Tibial artery (tissue), 4 donors: ENCODE measurements at regions not wholly inside any gene's neighbourhood (a gene's known extent, or its start where the extent isn't known, plus 50 kb on each side); places are given as distances from the start of the nearest gene placed in this dataset.

ENCODE experiments used
- DNase-seq, 2 donors: peaks; one replicate each; pipeline ENCODE4 v3.0.0-alpha.2; 2019
- H3K27ac ChIP-seq, 2 donors: fragments of 200-600 bp; sonication (generic) in 1 of 2; 1 replicate in 1 of 2; 2 replicates in 1 of 2; pipeline ENCODE4 v1.5.1; 2018 to 2019; ENCODE audit warnings: mild to moderate bottlenecking in 1 of 2
- H3K27me3 ChIP-seq, 2 donors: fragments of 200-600 bp; sonication (generic) in 1 of 2; one replicate each; pipeline versions ENCODE4 v1.5.1 to v1.6.0; 2016 to 2019
- H3K36me3 ChIP-seq, 3 donors: fragments of 200-600 bp; sonication (generic) in 2 of 3; one replicate each; pipeline ENCODE4 v1.5.1; 2016 to 2019; ENCODE audit warnings: mild to moderate bottlenecking in 2 of 3
- H3K4me1 ChIP-seq, 4 donors: fragments of 200-600 bp; sonication (generic) in 2 of 4; 1 replicate in 3 of 4; 2 replicates in 1 of 4; pipeline ENCODE4 v1.5.1; 2016 to 2019
- H3K4me3 ChIP-seq, 2 donors: fragments of 200-600 bp; sonication (generic) in 1 of 2; 1 replicate in 1 of 2; 2 replicates in 1 of 2; pipeline ENCODE4 v1.5.1; 2018 to 2019; ENCODE audit warnings: mild to moderate bottlenecking in 2 of 2
- H3K9me3 ChIP-seq, 3 donors: fragments of 200-600 bp; sonication (generic) in 1 of 3; one replicate each; pipeline ENCODE4 v1.5.1; 2016 to 2019
- intact Hi-C: fragments of 100-400 bp; cut with DNase I; formaldehyde crosslinking; loops from one replicate; pipeline ENCODE4 v1.15.0; 2023; ENCODE audit warnings: low total_unique reads
- TF ChIP-seq, protein P1 (sequence below), 2 experiments: fragments of 200-600 bp in 1 of 2; fragments of 450-650 bp in 1 of 2; IDR thresholded peaks; one replicate each; pipeline ENCODE4 v1.5.1; 2017 to 2019; ENCODE audit warnings: antibody characterized with exemption in 2 of 2, mild to moderate bottlenecking in 1 of 2, moderate library complexity in 1 of 2

DNA sequence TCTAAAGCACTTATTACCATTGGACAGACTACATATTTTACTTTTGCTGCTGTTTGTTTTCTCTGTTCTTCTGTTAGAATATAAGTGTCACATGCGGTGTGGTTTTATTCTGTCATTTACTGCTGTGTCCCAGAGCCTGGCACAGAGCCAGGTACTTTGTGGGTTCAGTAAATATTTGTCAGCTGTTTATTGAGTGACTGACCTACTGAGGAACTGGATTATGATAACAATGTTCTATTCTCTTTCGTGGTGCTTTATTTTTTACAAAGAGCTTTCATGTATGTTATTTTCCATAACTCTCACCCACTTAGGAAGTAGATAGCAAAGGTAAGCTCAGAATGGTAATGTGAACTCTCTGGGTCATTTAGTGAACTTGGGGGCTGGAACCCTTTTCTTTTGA is 118.8 kb downstream of the RWDD3 start:
- Histone ChIP-seq H3K4me1 (no peaks in the 10 kb centered on the region), H3K9me3 (no peaks in the 10 kb centered on the region), H3K27ac (no peak overlapping the region), H3K27me3 (no peaks in the 10 kb centered on the region), H3K4me3 (no peak overlapping the region), H3K36me3 (no peaks in the 10 kb centered on the region)
- TF ChIP-seq, protein P1, sequence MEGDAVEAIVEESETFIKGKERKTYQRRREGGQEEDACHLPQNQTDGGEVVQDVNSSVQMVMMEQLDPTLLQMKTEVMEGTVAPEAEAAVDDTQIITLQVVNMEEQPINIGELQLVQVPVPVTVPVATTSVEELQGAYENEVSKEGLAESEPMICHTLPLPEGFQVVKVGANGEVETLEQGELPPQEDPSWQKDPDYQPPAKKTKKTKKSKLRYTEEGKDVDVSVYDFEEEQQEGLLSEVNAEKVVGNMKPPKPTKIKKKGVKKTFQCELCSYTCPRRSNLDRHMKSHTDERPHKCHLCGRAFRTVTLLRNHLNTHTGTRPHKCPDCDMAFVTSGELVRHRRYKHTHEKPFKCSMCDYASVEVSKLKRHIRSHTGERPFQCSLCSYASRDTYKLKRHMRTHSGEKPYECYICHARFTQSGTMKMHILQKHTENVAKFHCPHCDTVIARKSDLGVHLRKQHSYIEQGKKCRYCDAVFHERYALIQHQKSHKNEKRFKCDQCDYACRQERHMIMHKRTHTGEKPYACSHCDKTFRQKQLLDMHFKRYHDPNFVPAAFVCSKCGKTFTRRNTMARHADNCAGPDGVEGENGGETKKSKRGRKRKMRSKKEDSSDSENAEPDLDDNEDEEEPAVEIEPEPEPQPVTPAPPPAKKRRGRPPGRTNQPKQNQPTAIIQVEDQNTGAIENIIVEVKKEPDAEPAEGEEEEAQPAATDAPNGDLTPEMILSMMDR (IDR thresholded peaks at IDR 0.05) = no peak
- intact Hi-C loops = no loop called here
- DNase-seq = no peak

DNA sequence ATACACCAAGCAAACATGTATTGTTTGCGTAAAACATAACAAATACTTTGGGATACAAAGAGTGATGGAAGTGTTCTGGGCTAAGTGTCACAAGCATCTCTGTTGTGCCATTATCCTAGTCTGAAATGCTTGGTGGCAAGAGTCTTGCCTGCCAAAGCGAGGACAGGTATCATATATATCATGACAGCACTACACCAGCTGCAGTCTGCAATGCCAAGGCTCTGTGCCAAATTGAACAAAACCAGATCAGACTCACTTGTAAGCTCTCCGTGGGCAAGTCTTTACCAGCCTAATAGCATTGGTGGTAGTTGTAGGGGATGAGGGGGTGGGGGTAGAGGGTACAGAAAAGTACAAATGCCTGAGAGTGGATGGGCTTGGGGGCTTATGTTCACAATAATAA is 119.2 kb downstream of the RWDD3 start:
- H3K27me3 ChIP-seq = no peaks in the 10 kb centered on the region
- H3K4me1 ChIP-seq = no peaks in the 10 kb centered on the region

DNA sequence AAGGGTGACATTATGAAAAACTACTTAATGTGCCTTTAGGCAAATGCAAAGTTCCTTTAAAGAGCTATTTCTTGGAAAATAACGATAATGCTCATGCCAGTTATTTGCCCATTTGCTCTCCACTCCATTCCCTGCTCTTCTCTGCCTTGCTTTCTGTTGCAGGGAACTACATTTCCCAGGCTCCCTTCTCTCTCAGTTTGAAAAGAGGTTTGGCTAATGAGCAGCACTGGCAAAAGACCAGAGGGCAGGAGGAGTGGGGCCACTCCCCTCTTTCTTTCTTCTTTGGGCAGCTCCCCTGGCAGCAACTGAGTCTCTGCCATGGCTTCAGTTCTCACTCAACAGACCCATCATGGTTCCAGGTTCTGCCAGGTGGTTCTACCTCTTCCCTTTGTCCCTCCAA is 130.5 kb downstream of the RWDD3 start:
- Histone ChIP-seq H3K9me3 (no peaks in the 10 kb centered on the region), H3K27me3 (no peaks in the 10 kb centered on the region), H3K4me1 (no peaks in the 10 kb centered on the region), H3K4me3 (no peak overlapping the region), H3K36me3 (no peaks in the 10 kb centered on the region), H3K27ac (no peak overlapping the region)
- TF ChIP-seq, protein P1 (IDR thresholded peaks at IDR 0.05) = no peak
- intact Hi-C loops = no loop called here
- no peak for DNase-seq

More for the DNA sequence above, 119.2 kb downstream of the RWDD3 start:
- intact Hi-C loops = no loop called here
- Histone ChIP-seq H3K36me3 (no peaks in the 10 kb centered on the region), H3K9me3 (no peaks in the 10 kb centered on the region), H3K27ac (no peak overlapping the region), H3K4me3 (no peak overlapping the region)
- TF ChIP-seq, protein P1 (IDR thresholded peaks at IDR 0.05) = no peak
- no peak for DNase-seq

DNA sequence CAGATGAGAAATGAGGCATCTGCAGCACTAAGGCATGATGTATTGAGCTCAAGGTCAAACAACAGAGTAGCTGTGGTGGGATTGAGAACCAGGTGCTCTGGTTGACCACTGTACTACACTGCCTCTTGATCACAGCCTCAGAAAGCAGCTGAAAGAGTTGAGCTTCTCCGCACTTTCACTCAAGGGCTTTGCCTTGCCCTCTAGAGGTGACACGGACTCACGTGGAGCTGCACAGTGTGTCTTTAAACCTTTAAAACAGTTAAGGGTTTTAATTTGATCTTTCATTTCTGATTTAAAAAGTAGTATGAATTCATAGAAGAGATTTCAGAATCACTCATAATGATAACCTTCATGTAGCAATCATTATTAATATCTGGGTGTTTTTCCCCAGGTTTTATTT is 132.5 kb downstream of the RWDD3 start:
- Histone ChIP-seq H3K4me1 (no peaks in the 10 kb centered on the region), H3K27me3 (no peaks in the 10 kb centered on the region), H3K9me3 (no peaks in the 10 kb centered on the region), H3K36me3 (no peaks in the 10 kb centered on the region), H3K27ac (no peak overlapping the region), H3K4me3 (no peak overlapping the region)
- TF ChIP-seq, protein P1 (IDR thresholded peaks at IDR 0.05) = no peak
- DNase-seq = no peak
- intact Hi-C loops = no loop called here

DNA sequence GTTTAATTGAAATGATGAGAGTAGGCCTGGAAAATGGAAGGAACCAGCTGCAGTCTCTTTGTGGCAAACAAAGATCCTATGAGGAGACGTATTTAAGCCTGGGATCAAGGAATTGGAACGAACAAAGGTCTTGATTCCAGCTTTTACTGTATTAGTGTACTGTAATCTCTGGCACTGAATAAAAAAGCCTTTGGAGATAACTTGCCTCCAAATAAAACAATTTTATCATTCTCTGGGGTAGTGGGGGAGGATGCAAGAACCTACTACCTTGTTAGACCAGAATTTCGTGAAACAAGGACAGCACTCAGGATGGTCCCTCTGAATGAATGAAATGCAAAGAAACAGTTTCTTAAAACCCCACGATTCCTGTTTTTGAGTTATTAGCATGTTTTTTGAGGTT is 134.2 kb downstream of the RWDD3 start:
- Histone ChIP-seq H3K27me3 (no peaks in the 10 kb centered on the region), H3K4me1 (no peaks in the 10 kb centered on the region), H3K27ac (no peak overlapping the region), H3K4me3 (no peak overlapping the region), H3K9me3 (no peaks in the 10 kb centered on the region), H3K36me3 (no peaks in the 10 kb centered on the region)
- TF ChIP-seq, protein P1 (IDR thresholded peaks at IDR 0.05) = no peak
- no peak for DNase-seq
- intact Hi-C loops = no loop called here

DNA sequence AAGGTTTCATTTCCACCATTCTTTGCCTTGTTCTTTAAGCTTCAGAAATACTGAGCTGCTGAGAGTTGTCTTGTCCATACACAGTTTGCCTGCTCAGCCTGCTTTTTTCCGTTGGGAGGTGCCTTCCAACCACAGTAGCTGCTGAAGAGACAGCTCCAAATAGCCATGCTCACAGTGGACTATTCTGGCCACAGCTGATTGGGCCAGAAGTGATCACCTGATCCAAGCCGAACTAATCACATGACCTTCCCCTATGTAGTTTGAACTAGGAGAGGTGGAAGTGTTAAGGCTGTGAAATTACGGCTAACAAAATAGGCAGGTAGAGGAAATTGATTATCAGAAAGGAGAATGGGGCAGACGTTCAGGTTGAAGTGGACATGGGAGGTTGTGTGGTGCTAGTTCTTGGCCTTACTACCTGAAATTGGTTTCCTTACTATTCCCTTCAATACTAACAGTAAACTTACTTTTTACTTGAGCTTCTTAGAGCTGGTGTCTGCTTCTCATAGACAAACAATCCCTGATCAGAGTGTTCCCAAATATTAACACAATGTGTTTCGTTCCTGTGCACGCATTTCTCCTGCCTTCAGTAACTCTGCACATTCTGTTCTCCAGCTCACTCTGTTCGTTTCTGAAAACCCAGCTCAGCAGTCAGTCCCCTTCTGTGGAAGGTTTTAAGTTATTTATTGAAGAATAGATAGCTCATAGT is 136.1 kb downstream of the RWDD3 start:
- intact Hi-C loops = no loop called here
- H3K27ac ChIP-seq = no peak overlapping the region
- H3K27me3 ChIP-seq = no peaks in the 10 kb centered on the region

More for the DNA sequence above, 136.1 kb downstream of the RWDD3 start:
- Histone ChIP-seq H3K9me3 (no peaks in the 10 kb centered on the region), H3K4me1 (no peaks in the 10 kb centered on the region), H3K4me3 (no peak overlapping the region), H3K36me3 (no peaks in the 10 kb centered on the region)
- DNase-seq = no peak
- TF ChIP-seq, protein P1 (IDR thresholded peaks at IDR 0.05) = no peak
